NCI-H1092 (cell line): ENCODE measurements at regions not wholly inside any gene's neighbourhood (a gene's known extent, or its start where the extent isn't known, plus 50 kb on each side); places are given as distances from the start of the nearest gene placed in this dataset.
"Not testable (repeated sequence)": the region's sequence is repeated elsewhere in the genome, so short reads cannot be mapped to it uniquely, and the experiment has no call there.

Source experiments
- DNase-seq: peaks from one replicate; lab custom pipeline; 2025; lab: John Stamatoyannopoulos, UW

DNA sequence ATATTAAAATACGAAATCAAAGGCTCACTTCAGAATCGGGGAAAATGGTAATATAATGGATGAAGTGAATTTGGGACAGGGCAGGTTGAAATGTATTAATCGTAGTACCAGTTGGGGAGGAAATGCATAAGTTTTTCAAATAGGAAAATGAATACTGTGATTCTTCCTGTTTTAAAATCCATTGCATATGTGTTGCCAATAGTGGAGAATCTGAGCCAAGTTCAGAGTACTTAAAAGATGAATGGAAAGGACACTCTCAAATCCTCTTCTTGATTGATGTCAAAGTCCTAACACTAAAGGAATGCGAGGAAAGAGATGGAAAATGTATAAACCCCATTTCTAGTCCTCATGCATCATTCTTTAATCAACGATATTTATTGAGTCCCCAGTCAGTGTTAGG lies 160.9 kb upstream of the CCNG1 start:
- DNase-seq, result no peak

GRCh38 chr5:163280897-163281296 lies 156.5 kb upstream of the CCNG1 start:
- not testable (repeated sequence) for DNase-seq

DNA sequence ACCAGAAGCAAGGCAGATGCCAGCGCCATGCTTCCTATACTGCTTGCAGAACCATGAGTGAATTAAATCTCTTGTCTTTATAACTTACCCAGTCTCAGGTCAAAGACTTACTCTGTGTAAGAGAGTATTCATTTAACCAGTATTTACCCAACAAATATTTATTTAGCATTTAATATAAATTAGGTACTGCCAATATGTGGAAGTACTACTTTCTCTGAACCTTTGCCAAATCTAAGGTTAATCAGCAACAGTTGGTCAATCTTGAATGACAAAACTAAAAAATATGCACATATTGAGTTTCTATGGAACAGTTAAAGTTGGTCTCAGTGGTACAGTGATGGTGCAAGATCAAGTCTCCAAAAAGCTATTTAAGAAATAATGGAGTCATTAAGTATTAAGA lies 155.9 kb upstream of the CCNG1 start:
- DNase-seq, result no peak

DNA sequence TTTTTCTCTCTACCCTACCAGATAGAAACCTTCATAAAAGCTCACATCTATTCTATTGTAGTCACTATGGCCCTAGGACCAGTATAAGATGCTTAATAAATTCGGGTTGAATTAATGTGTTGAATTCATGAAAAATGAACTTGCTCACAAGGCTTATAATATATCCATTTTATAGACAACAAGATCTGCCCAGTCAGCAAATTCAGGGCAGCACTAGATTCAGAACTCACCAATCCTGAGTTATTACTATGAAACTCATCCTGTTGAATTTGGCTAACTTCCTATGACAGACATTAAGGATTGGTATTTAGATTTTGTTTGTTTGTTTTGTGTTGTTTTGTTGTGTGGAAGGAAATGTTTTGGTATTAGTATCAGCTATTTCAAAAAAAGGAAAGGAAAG lies 143.6 kb upstream of the CCNG1 start:
- no peak for DNase-seq

DNA sequence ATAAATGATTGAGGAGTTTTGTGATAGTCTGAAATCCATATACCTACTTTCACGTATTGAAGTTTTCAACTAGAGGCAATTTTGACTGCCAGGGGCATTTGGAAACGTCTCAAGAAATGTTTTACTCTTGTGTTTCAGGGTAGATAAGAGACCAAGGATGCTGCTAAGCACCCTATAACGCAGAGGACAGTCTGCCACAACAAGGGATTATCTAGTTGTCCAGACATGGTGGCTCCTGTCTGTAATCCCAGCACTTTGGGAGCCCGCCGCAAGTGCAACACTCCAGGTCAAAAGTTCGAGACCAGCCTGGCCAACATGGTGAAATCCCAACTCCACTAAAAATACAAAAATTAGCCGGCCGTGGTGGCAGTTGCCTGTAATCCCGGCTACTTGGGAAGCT lies 133.7 kb upstream of the CCNG1 start:
- no peak for DNase-seq

DNA sequence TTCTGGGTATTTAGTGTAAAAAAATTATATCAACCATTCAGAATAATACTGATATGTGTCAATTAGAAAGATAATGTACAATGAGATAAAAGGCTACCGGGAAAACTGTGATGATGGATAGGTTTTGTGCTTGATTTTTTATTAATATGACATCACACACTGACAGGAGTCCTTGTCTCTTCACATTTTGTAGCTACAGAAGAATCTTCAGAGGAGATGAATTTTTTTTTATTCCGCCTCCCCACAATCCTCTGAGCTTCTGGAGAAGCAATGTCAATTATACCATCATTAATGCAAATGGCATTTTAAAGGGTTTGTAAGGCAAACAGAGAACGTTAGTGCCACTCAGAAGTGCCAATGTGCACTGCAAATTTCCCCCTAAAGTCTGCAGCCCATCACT lies 131.7 kb upstream of the CCNG1 start:
- no peak for DNase-seq

DNA sequence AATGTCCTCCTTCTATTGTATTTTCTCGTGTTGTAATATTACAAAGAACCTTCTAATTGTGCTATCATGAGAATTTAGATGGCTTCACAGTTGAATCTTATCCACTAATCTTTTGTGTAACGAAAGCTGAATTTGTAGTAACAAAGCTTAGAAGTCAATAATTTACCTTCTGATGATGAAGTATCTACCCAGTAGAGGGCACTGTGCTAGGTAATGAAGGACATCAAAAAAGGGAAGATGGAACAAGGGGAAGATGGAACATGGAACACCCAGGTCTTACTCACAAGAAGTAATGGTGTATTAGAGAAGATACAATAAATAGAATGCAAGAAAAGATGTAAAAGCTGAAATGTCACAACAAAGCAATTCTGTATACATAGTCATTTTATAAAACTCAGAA lies 131.0 kb upstream of the CCNG1 start:
- no peak for DNase-seq

DNA sequence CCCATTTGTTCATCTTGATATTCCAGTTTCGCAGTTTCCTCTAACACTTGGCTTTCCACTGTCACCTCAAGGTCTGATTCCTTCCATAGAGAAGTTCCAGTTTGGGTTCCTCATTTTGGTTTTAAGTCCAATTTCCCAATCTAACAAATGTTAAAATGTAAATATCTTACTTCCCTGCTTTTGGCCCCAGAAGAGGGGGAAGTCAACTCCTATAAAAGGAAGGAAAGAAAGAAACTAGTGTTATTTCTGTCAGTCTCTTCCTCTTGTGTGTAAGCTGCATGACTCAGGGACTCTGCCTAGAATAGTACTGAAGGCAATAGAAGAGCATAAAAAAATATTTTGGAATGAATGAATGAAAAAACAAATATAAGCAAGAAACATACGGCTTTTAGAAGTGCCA lies 127.5 kb upstream of the CCNG1 start:
- DNase-seq, result no peak

- no peak for DNase-seq
Observed at GRCh38 chr5:163310997-163311396, 126.4 kb upstream of the CCNG1 start.

DNA sequence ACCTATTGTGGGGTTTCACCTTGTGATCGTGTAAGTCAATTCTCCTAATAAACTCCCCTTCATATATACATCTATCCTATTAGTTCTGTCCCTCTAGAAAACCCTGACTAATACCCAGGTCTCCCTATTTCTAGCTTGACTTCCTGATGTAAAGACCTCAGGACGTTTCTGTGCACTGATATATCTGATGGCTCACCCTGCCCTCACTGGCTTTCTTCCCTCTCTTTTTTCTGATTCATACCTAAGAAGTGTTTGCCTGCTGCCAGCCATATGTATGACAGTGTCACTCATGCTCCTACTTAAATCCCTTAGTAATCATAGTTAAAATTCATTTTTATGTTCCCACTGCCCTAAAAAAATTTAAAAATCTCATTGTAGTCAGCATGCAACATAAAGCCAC lies 124.8 kb upstream of the CCNG1 start:
- no peak for DNase-seq

DNA sequence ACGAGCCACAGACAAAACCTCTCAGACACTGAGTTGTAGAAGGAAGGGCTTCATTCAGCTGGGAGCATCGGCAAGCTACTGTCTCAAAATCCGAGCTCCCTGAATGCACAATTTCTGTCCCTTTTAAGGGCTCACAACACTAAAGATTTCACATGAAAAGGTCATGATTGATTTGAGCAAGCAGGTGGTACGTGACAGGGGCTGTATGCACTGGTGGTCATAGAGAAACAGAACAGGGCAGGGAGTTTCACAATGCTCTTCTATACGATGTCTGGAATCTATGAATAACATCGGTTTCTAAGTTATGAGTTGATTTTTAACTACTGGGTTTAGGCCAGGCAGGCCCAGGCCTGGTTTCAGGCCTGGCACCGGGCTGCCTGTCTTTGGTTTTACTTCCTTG lies 124.3 kb upstream of the CCNG1 start:
- DNase-seq, result not testable (repeated sequence)

DNA sequence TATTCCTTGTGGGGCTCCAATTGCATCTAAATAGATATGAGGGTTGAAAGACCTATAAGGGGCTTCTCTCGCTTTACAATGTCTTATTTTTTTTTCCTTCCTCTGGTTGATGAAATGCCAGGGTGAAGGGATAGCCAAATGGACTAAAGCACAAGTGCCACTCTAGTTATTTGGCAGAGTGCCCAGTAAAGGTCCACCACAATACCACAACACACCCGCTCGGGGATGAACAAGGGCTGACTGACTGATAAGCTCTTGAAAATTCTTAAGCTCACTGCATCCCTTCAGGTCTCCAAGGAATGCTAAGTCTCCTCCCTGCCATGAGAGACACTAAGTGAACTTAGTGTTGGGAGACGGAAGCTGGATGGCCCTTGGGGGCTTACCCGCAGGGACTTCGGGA lies 121.0 kb upstream of the CCNG1 start:
- DNase-seq, result not testable (repeated sequence)

DNA sequence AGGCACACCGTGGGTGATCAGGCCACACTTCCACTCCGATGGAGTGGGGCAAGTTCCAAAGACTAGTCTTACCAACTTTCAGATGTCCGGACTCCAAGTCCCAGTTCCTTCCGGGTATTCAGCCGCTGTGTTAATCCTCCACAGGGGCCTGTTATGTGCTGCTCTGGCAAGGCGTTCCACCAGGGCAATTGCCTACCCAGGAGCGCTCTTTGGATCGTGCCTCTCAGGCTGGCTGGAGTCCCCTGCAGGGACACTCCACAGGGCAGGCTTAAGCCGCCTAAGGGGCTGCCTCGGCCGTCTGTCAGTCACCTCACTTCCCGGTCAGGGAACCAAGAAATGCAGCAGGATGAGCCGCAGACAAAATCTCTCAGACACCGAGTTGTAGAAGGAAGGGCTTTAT lies 118.7 kb upstream of the CCNG1 start:
- DNase-seq, result no peak

DNA sequence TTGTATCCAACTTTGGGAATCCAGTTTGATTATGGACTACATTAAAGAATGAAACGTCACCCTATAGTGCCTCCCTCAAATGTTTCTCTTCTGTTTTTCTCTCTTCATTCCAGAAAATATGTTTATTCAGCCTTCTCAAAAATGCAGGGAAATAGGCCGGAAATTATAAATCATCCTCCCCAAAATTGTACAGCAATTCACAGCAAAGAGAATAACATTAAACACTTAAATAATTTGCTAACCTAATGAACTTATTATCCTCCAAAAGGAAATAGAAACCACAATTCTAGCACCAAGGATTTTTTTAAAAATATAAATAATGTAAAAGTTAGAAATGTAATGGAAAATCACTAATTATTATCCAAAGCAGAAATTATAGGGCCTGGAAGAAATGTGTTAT lies 115.9 kb upstream of the CCNG1 start:
- no peak for DNase-seq

- no peak for DNase-seq
Observed at GRCh38 chr5:163330723-163331668, 106.4 kb upstream of the CCNG1 start.

- not testable (repeated sequence) for DNase-seq
Observed at GRCh38 chr5:163336074-163336473, 101.3 kb upstream of the CCNG1 start.

GRCh38 chr5:163339148-163339547 lies 98.2 kb upstream of the CCNG1 start:
- no peak for DNase-seq

DNA sequence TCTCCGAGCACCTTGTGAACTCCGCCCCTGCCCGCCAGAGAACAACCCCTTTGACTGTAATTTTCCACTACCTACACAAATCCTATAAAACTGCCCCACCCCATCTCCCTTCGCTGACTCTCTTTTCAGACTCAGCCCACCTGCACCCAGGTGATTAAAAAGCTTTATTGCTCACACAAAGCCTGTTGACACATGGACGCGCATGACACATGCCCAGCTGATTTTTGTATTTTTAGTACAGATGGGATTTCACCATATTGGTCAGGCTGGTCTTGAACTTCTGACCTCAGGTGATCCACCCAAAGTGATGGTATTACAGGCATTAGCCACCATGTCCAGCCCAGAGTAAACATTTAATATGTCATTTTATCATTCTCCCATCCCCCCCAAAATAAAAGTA lies 97.0 kb upstream of the CCNG1 start:
- DNase-seq, result not testable (repeated sequence)

DNA sequence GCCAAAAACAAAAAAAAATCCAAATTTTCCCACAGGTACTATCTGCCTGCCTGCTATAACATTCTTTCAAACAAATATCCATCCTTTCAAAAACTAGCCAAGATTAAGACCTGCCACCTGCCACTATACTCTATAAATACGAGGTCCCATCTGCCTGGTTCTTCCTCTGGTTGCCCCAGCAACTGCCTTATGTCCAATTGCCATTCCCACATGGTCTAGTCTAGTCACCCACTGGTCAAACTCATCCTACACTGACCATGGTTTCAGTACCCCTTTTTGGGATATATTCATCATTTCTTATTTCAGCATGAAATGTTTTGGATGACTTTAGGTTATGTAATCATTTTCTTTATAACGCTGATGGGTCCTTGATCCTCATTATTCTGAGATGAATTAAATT lies 95.1 kb upstream of the CCNG1 start:
- DNase-seq, result no peak

GRCh38 chr5:163345216-163345615 lies 92.2 kb upstream of the CCNG1 start:
- no peak for DNase-seq

GRCh38 chr5:163347671-163348070 lies 89.7 kb upstream of the CCNG1 start:
- peak; percentile 36 for DNase-seq

- no peak for DNase-seq
Observed at GRCh38 chr5:163350083-163350482, 87.3 kb upstream of the CCNG1 start.

DNA sequence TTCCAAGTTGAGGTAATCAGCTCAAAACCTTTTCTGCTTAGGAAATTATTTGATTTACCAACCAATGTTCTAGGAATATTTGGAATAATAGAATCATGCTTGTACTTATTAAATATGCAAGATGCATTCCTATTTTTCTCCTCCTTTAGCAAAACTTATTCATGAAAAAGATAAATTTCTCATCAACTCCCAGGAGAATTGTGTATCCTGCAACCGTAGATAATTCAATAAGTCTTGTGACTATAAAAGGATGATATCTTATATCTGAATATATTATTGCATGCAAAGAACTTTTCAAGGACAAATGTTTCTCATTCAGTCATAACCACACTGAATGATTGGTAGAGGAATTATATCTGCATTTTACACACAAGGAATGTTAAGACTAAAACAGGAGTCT lies 84.9 kb upstream of the CCNG1 start:
- no peak for DNase-seq

- not testable (repeated sequence) for DNase-seq
Observed at GRCh38 chr5:163355811-163356210, 81.6 kb upstream of the CCNG1 start.
